ENCODE measurements at regions not wholly inside any gene's neighbourhood (a gene's known extent, or its start where the extent isn't known, plus 50 kb on each side); places are given as distances from the start of the nearest gene placed in this dataset.

GRCh38 chr10:117754770-117755658 is 212.5 kb downstream of the EMX2 start:
- TF ChIP-seq CTCF (IDR thresholded peaks at IDR 0.05) = no peak
- H3K27me3 Mint-ChIP-seq (ENCODE audit: insufficient read depth) = peaks cover 2% of the 10 kb centered on the region
- no peaks in the 10 kb centered on the region for H3K4me1 Mint-ChIP-seq (ENCODE audit: low read depth)
- no peak overlapping the region for H3K4me3 Mint-ChIP-seq
- no peak for DNase-seq
- H3K36me3 Mint-ChIP-seq (ENCODE audit: low read depth) = peaks cover 11% of the 10 kb centered on the region; the same call in 1 of the 2 replicates
- no peak overlapping the region for H3K27ac Mint-ChIP-seq
- peaks cover 55% of the 10 kb centered on the region for H3K9me3 Mint-ChIP-seq

- no peak for TF ChIP-seq CTCF (IDR thresholded peaks at IDR 0.05)
- Mint-ChIP-seq H3K4me1 (ENCODE audit: low read depth) (no peaks in the 10 kb centered on the region), H3K9me3 (peaks cover 52% of the 10 kb centered on the region), H3K4me3 (no peak overlapping the region), H3K27me3 (ENCODE audit: insufficient read depth) (peaks cover 2% of the 10 kb centered on the region), H3K36me3 (ENCODE audit: low read depth) (peaks cover 11% of the 10 kb centered on the region; the same call in 1 of the 2 replicates), H3K27ac (no peak overlapping the region)
- no peak for DNase-seq
Observed at GRCh38 chr10:117755659-117756014, 213.1 kb downstream of the EMX2 start.

GRCh38 chr10:117757086-117757720 is 214.7 kb downstream of the EMX2 start:
- no peak overlapping the region for H3K27ac Mint-ChIP-seq
- no peak for DNase-seq
- no peak overlapping the region for H3K4me3 Mint-ChIP-seq
- TF ChIP-seq CTCF (IDR thresholded peaks at IDR 0.05) = no peak
- no peaks in the 10 kb centered on the region for H3K4me1 Mint-ChIP-seq (ENCODE audit: low read depth)
- peaks cover 5% of the 10 kb centered on the region; the same call in 1 of the 2 replicates for H3K36me3 Mint-ChIP-seq (ENCODE audit: low read depth)
- peaks cover 50% of the 10 kb centered on the region for H3K9me3 Mint-ChIP-seq
- H3K27me3 Mint-ChIP-seq (ENCODE audit: insufficient read depth) = peaks cover 2% of the 10 kb centered on the region

GRCh38 chr10:117759266-117759665 is 216.7 kb downstream of the EMX2 start:
- Mint-ChIP-seq H3K36me3 (ENCODE audit: low read depth) (peaks cover 5% of the 10 kb centered on the region), H3K9me3 (peaks cover 48% of the 10 kb centered on the region), H3K4me3 (no peak overlapping the region), H3K27ac (no peak overlapping the region), H3K27me3 (ENCODE audit: insufficient read depth) (peaks cover 2% of the 10 kb centered on the region), H3K4me1 (ENCODE audit: low read depth) (no peaks in the 10 kb centered on the region)
- TF ChIP-seq CTCF (IDR thresholded peaks at IDR 0.05) = no peak
- DNase-seq = no peak

GRCh38 chr10:117761695-117762094 is 219.1 kb downstream of the EMX2 start:
- no peaks in the 10 kb centered on the region for H3K4me1 Mint-ChIP-seq (ENCODE audit: low read depth)
- peaks cover 54% of the 10 kb centered on the region for H3K9me3 Mint-ChIP-seq
- DNase-seq = no peak
- no peak overlapping the region for H3K27ac Mint-ChIP-seq
- no peaks in the 10 kb centered on the region for H3K27me3 Mint-ChIP-seq (ENCODE audit: insufficient read depth)
- no peak for TF ChIP-seq CTCF (IDR thresholded peaks at IDR 0.05)
- no peaks in the 10 kb centered on the region; the same call in 1 of the 2 replicates for H3K36me3 Mint-ChIP-seq (ENCODE audit: low read depth)
- no peak overlapping the region for H3K4me3 Mint-ChIP-seq

All from HFFc6 (cell line).